ENCODE measurements at regions not wholly inside any gene's neighbourhood (a gene's known extent, or its start where the extent isn't known, plus 50 kb on each side); places are given as distances from the start of the nearest gene placed in this dataset.

DNA sequence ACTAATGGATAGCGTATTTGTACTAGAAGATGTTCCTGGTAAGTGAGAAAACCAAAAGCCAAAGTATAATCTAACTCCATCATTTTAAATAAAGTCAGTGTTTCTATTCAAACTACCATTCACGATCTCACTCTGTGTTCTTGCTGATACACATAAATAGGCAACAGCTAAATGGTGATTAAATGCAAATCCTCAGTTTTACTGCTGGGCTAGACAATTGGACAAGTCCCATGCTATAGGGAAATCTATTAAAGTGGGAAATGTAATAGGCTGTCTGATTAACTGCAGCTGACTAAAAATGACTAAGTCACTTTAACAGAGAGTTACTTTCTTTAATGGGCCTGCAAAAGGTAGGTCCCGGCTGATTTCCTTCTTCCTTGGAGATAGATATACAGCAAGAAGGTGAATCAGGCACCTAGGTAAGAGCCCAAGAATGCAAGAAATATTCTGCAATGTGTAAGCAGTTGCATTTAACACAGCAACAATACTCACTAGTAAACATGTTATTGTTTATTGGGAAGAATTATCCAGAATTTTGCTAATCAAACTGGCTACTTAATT, 298.4 kb downstream of the SLITRK6 start:
- DNase-seq, result no peak
- Histone ChIP-seq H3K9me3 (no peaks in the 10 kb centered on the region), H3K27ac (no peak overlapping the region), H3K4me1 (no peaks in the 10 kb centered on the region), H3K4me3 (no peak overlapping the region), H3K27me3 (no peaks in the 10 kb centered on the region), H3K36me3 (no peaks in the 10 kb centered on the region)
- TF ChIP-seq POLR2AphosphoS5 (IDR thresholded peaks at IDR 0.05) (no peak), EP300 (IDR thresholded peaks at IDR 0.05) (no peak), POLR2A (IDR thresholded peaks at IDR 0.05) (no peak)
- TF ChIP-seq, protein P1, sequence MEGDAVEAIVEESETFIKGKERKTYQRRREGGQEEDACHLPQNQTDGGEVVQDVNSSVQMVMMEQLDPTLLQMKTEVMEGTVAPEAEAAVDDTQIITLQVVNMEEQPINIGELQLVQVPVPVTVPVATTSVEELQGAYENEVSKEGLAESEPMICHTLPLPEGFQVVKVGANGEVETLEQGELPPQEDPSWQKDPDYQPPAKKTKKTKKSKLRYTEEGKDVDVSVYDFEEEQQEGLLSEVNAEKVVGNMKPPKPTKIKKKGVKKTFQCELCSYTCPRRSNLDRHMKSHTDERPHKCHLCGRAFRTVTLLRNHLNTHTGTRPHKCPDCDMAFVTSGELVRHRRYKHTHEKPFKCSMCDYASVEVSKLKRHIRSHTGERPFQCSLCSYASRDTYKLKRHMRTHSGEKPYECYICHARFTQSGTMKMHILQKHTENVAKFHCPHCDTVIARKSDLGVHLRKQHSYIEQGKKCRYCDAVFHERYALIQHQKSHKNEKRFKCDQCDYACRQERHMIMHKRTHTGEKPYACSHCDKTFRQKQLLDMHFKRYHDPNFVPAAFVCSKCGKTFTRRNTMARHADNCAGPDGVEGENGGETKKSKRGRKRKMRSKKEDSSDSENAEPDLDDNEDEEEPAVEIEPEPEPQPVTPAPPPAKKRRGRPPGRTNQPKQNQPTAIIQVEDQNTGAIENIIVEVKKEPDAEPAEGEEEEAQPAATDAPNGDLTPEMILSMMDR (IDR thresholded peaks at IDR 0.05), result no peak
- ATAC-seq (ENCODE audit: low FRiP score in 2 of 2), result no peak
- 90% methylated on average over 3 of the region's 3 CpGs for WGBS, 2 donors

DNA sequence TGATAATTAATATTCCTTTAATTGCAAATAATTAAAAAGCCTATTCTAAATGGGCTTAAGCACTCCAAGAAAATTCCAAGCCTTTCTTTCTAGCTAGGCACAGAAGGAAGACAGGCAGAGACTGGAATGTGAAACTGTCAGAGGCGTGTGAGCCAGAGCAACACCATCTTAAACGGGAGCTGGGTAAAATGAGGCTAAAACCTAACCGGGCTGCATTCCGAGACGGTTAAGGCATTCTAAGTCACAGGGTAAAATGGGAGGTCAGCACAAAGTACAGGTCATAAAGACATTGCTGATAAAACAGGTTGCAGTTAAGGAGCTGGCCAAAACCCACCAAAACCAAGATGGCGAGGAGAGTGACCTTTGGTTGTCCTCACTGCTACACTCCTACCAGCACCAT, 300.4 kb downstream of the SLITRK6 start:
- WGBS, 2 donors, result 96 to 99% methylated on average over 6 of the region's 6 CpGs
- H3K4me3 ChIP-seq, result no peak overlapping the region
- DNase-seq, result no peak
- H3K9me3 ChIP-seq, result no peaks in the 10 kb centered on the region
- no peaks in the 10 kb centered on the region for H3K4me1 ChIP-seq
- H3K27ac ChIP-seq, result no peak overlapping the region
- TF ChIP-seq, protein P1 (IDR thresholded peaks at IDR 0.05), result no peak
- TF ChIP-seq EP300 (IDR thresholded peaks at IDR 0.05), result no peak
- H3K36me3 ChIP-seq, result no peaks in the 10 kb centered on the region
- ATAC-seq (ENCODE audit: low FRiP score in 2 of 2), result no peak
- H3K27me3 ChIP-seq, result no peaks in the 10 kb centered on the region

DNA sequence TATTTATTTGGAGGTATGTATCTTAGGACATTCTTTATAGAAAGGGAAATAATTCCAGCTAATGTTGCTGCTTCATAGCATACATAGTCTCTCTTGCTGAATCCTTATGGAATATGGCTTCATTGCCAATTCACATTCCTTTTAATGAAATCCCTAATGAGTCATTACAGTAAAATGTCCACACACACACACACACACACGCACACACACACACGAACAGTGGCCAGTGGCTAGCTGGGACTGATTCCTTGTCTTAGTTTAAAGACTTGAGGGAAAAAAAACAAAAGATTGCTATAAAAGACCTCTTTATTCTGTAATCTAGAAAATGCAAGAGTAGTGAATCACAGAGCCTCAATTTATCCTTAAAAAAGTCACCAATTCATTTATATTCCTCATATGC, 301.6 kb downstream of the SLITRK6 start:
- H3K4me3 ChIP-seq, result no peak overlapping the region
- no peaks in the 10 kb centered on the region for H3K36me3 ChIP-seq
- H3K4me1 ChIP-seq, result no peaks in the 10 kb centered on the region
- TF ChIP-seq, protein P1 (IDR thresholded peaks at IDR 0.05), result no peak
- TF ChIP-seq POLR2A (IDR thresholded peaks at IDR 0.05) (no peak), EP300 (IDR thresholded peaks at IDR 0.05) (no peak), POLR2AphosphoS5 (IDR thresholded peaks at IDR 0.05) (no peak)
- no peaks in the 10 kb centered on the region for H3K27me3 ChIP-seq
- DNase-seq, result no peak
- H3K27ac ChIP-seq, result no peak overlapping the region
- no peaks in the 10 kb centered on the region for H3K9me3 ChIP-seq
- ATAC-seq (ENCODE audit: low FRiP score in 2 of 2), result no peak
- 61 to 65% methylated on average over 2 of the region's 2 CpGs for WGBS, 2 donors

DNA sequence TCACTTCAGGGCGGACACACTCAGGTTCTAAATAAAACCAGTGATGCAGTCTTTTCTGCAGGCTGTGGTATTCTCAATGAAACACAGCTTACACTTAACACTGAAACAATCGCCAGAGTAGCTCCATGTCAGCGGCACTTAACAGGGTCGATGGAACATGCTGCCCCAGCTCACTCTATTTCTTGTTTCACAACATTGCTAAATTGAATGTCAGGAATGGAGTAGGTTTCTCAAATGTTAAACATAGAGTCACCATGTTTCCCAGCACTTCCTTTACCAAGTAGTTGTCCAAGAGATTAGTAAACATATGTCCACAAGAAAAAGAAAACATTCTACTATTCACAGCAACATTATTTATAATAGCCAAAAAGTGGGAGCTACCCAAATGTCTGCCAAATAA, 306.9 kb downstream of the SLITRK6 start:
- H3K4me1 ChIP-seq, result no peaks in the 10 kb centered on the region
- DNase-seq (no peak), ATAC-seq (ENCODE audit: low FRiP score in 2 of 2) (no peak)
- no peaks in the 10 kb centered on the region for H3K27me3 ChIP-seq
- no peak for TF ChIP-seq POLR2A (IDR thresholded peaks at IDR 0.05)
- TF ChIP-seq, protein P1 (IDR thresholded peaks at IDR 0.05), result no peak
- no peak for TF ChIP-seq POLR2AphosphoS5 (IDR thresholded peaks at IDR 0.05)
- no peak for TF ChIP-seq EP300 (IDR thresholded peaks at IDR 0.05)
- WGBS, 2 donors, result 68 to 69% methylated on average over 4 of the region's 4 CpGs
- H3K9me3 ChIP-seq, result no peaks in the 10 kb centered on the region
- no peak overlapping the region for H3K4me3 ChIP-seq
- H3K36me3 ChIP-seq, result no peaks in the 10 kb centered on the region
- H3K27ac ChIP-seq, result no peak overlapping the region

DNA sequence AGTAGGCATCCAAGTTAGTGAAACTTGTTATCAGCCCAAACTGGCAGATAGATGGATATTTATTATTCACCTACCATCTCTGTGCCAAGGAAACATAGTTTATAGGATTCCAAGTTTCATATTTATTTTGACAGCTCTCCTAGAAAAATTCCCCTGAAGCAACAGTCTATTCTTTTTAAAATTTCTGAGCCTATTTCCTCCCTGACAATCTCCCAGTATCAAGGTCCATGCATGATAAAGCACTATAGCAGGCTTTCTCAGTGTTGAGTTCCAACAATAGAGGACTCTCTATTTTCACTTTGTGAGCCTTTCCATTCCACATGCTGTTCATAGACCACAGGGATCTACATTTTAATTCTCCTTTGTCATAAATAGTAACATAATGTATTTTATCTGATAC, 312.6 kb downstream of the SLITRK6 start:
- no peaks in the 10 kb centered on the region for H3K4me1 ChIP-seq
- H3K9me3 ChIP-seq, result peaks cover 0 to 3% (median 0%) of the 10 kb centered on the region in 4 donors
- ATAC-seq (ENCODE audit: low FRiP score in 2 of 2) (no peak), DNase-seq (no peak)
- no peaks in the 10 kb centered on the region for H3K27me3 ChIP-seq
- H3K27ac ChIP-seq, result no peak overlapping the region
- no peak overlapping the region for H3K4me3 ChIP-seq
- no peaks in the 10 kb centered on the region for H3K36me3 ChIP-seq
- TF ChIP-seq, protein P1 (IDR thresholded peaks at IDR 0.05), result no peak
- TF ChIP-seq POLR2A (IDR thresholded peaks at IDR 0.05) (no peak), POLR2AphosphoS5 (IDR thresholded peaks at IDR 0.05) (no peak), EP300 (IDR thresholded peaks at IDR 0.05) (no peak)

All from upper lobe of left lung (tissue), 6 donors.